ENCODE measurements at regions not wholly inside any gene's neighbourhood (a gene's known extent, or its start where the extent isn't known, plus 50 kb on each side); places are given as distances from the start of the nearest gene placed in this dataset.

DNA sequence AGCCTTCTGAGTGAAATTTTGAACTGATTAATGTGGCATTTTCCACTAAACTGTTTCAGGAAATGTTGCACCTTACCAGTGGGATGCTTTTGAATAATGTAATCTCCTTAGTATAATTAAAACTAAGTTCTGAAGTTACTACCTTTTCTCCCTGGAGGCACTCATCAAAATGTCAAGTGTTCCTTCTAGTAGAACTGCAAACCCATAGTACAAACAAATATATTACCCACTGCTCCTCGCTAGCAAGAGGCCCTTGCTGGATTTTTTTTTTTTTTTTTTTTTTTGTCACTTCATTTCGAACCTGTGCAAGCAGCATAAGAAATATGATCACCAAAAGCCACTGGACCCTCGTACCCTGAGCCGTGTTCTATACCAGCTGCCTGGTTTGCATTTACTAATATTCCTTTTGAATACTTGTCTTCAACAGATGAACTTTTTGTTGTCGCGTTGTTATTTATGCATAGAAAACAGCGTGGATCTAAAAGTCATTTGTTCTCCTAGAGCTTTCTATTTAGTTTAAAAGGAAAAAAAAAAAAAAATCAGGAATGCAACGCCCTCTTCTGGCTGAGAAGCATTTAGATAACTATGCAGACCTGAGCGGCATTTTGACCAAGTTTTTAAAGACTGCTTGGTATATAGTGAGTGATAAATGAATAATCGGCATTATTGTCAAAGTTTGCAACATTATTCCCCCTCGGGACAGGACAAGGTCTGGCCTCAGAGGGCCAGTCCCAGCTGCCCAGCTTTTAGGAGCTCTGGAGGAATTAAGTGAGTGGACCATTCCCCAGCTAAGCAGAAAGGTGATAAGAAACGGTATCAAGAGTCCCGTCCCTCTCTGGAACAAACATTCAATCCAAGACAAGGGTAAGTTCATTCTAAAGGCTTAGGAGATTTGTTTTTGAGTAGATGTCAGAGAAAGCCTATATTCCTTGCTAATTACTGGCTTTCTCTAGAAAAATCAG, 162.5 kb upstream of the KIF2A start:
- no peak for TF ChIP-seq POLR2AphosphoS5 (IDR thresholded peaks at IDR 0.05; ENCODE audit: low read depth, low read length)
- TF ChIP-seq POLR2A (IDR thresholded peaks at IDR 0.05; ENCODE audit: low read depth, low read length): no peak
